HG03354 (cell line): ENCODE measurements at regions not wholly inside any gene's neighbourhood (a gene's known extent, or its start where the extent isn't known, plus 50 kb on each side); places are given as distances from the start of the nearest gene placed in this dataset.
A peak's percentile ranks its signal among the peaks of the same experiment; 100 is the strongest.

Source experiments
- ATAC-seq: cut with Tn5 transposase; IDR thresholded peaks from one replicate; pipeline ENCODE4 v1.9.1; 2021; ENCODE audit warnings: mild to moderate bottlenecking; ENCODE audit not compliant: unreplicated experiment, poor library complexity, severe bottlenecking

DNA sequence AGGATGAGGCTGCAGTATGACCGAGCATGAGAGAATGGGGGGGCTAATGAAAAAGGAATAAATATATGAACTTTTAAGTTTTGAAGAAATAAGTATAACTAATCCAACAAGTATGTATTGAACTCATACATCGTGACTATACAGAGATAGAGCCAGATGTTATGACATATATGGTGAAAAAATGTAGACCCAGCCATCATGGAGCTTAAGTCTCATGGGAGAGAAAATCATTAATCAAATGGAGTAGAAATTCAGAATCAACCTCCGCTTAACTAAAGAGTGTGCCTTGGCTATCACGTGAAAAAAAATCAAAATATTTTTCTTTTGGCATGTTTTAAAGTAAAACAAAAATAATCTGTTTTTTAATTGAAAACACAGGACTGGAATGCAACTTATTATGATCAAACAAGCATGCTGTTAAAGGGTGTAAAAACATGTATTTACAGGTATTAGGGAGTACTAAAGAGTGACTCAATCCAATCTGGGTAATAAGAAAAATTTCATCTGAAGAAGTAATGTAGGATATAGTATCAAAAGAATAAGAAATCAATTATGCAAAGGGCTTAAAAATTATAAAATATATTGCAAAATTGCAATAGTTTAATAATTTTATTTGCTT, 868.5 kb upstream of the NUDT12 start:
- no peak for ATAC-seq

GRCh38 chr5:104429911-104430310, 867.3 kb upstream of the NUDT12 start:
- no peak for ATAC-seq

- ATAC-seq = no peak
These were observed 858.8 kb upstream of the NUDT12 start for GRCh38 chr5:104421431-104421830.

DNA sequence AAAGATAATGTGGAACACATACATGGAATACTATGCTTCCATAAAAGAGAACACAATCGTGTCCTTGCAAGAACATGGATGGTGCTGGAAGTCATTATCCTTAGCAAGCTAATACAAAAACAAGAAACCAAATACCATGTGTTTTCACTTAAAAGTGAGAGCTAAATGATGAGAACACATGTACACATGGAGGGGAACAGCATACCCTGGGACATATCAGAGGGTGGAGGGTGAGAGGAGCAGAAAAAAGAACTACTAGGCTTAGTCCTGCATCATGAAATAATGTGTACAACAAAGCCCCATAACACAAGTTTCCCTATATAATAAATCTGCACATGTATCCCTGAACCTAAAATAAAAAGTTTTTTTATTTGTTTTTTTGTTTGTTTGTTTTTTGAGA, 855.5 kb upstream of the NUDT12 start:
- ATAC-seq = no peak

DNA sequence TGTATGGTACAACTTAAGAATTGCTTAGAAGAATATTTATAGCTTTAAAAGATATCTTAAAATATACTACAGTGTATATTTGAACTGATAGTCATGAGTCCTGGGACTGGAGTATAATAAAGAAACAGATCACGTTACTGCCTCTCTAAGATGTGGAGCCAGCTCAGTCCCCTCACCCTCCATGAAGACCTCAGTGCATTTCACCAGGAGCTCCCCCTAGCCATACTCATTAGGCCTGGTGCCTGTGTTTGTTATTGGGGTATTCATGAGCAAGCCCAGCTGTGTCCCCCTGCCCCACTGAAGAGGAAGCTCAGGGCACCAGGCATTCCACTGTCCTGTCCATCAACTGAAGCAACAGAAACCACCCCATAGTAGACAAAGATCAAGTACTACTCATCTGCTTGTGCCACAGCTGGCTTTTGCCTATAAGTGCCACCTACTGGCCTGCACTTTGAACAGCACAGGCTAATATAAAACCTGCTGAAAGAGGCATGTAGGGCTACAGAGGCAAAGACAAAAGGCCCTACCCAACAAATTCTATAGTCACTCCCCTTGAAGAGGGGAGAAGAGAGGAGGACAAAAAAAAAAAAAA, 850.2 kb upstream of the NUDT12 start:
- ATAC-seq = peak; percentile 75

- no peak for ATAC-seq
These were observed 838.4 kb upstream of the NUDT12 start for GRCh38 chr5:104400941-104401340.

DNA sequence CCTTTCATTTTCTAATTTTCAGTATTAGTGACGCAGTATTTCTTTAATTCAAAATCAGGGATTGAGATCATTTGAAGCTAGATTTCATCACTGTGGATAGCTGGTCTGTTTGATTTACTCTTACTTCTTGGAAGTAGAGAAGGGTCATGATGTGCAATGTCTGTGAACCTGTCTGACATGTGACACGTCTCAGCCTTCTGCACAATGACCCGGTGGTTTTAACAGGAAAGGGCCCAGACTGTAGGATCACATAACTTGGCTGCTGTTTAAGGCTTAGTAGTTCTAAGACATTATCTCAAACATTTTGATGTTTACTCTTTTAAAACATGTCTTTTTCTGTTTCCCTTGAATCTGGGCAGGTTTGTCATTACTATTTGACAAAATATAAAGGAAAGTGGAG, 823.3 kb upstream of the NUDT12 start:
- ATAC-seq = no peak

- no peak for ATAC-seq
These were observed 812.8 kb upstream of the NUDT12 start for GRCh38 chr5:104375345-104375744.

DNA sequence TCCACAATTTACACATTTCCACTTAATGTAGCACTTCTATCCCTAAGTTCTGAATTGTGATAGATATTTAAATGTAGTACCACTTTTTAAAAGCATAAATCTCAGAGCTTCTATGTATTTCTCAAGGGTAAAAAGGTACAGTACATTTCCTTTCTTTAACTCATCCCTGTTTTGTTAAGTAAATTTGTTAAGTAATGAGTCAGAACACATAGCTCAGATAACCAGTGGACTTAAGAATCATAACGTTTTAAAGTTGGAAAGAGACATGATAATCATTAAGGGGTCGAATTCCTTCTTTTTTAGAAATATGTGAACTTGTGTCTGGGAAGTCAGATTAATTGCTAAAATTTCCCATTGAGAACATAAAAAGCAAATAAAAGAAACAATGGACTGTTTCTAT, 810.2 kb upstream of the NUDT12 start:
- no peak for ATAC-seq

DNA sequence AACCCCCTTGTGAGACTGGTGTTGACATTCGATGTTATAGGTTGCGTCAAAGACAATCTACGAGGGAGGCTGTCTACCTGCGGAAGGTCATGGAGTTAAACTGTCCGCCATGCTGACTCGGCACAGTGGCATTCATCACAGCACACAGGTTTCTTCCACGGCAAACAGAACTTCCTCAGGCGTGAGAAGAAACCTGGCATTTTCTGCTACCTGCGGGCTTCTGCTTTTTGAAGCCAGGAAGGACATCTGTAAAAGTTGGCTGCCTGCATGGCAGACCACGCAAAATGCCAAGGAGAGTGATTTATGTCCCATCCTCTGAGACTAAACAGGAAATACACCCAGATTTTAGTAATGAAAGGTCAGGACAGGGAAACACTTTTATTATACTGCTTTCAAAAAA, 809.8 kb upstream of the NUDT12 start:
- ATAC-seq = no peak

- no peak for ATAC-seq
These were observed 807.9 kb upstream of the NUDT12 start for GRCh38 chr5:104370523-104370922.

GRCh38 chr5:104367978-104368377, 805.4 kb upstream of the NUDT12 start:
- ATAC-seq = no peak

- no peak for ATAC-seq
These were observed 801.0 kb upstream of the NUDT12 start for GRCh38 chr5:104363567-104363966.

DNA sequence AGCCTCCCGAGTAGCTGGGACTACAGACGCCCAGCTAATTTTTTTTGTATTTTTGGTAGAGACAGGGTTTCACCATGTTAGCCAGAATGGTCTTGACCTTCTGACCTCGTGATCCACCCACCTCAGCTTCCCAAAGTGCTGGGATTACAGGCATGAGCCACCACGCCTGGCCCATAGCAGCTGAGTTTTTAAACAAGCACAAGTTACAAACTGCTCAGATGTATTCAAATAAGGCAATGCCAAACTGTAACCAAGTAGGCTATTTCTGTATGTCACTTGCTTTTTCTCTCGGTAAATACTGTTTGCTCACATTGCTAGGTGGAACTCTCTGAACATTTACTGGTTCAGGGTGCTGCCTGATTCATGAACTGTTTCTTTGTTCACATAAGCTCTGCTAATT, 799.3 kb upstream of the NUDT12 start:
- no peak for ATAC-seq

DNA sequence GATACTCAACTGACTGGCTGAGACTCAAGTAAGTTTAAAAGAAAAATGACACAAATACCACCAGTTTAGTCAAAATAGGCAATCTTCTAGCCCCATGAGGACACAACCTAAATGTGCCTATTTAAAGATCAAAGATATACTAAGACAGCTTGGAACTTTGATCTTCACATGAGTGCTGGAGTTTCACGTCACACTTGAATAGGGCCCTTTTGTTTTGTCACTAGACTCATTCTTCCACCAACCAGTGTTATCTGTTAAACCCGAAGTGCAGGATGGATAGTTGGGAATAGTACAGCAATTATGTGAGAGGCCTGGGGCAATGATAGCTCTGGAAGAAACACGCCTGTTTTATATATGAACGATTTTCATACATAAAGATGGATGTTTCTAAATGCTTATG, 792.8 kb upstream of the NUDT12 start:
- no peak for ATAC-seq

DNA sequence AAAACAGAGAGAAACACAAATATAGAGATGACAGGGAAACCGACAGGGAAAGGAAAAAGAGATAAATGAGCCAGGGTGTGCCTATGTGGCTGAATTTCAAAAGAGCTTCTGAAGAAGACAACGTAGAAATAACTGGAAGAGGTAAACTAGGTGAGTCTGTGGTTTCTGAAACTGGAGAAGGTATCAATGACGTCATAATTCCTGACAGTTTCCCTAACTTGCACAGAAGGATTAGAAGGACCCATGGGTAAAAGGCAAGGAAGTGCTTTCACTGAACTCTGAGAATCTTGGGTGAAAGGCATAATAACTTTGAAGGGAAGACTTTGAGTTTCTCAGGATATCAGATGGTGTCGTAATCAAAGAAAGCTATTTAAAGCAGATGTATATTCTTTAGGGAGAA, 790.8 kb upstream of the NUDT12 start:
- no peak for ATAC-seq

GRCh38 chr5:104352954-104353353, 790.4 kb upstream of the NUDT12 start:
- ATAC-seq = no peak

GRCh38 chr5:104347119-104347708, 784.6 kb upstream of the NUDT12 start:
- ATAC-seq = no peak

GRCh38 chr5:104345222-104346016, 782.8 kb upstream of the NUDT12 start:
- no peak for ATAC-seq

DNA sequence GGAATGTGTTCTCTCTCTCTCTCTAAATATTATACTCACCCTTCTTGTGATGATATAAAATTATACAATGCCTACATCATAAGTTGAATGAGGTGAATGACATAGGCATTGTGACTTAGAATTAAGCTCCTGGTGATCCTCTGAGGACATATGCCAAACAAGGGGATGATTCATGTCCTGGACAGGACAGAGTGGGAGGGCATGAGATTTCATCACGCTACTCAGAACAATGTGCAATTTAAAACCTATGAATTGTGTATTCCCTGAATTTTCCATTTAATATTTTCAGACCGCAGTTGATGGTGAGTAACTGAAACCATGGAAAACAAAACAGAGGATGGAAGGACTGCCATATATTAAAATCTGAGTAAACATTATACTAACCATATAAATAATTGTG, 782.2 kb upstream of the NUDT12 start:
- ATAC-seq = no peak

DNA sequence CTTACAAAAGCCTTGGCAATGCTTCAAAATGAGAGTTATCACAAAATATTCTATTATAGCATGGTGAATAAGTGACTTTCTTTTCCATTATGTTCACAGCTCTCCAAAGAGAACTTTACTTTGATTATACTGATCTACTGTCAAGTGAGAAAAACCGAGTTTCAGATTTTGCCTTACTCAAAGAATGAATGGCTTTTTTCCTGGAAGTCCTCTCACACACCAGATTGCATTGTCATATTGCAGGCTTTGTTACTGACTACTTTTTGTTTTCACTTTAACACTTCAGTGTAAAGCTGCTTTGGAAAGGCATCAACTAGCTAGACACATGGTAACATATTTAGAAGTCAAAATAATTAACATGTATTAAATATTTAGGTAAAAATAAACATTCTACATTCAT, 765.2 kb upstream of the NUDT12 start:
- no peak for ATAC-seq
